Ovary (tissue), 7 donors: ENCODE measurements at regions not wholly inside any gene's neighbourhood (a gene's known extent, or its start where the extent isn't known, plus 50 kb on each side); places are given as distances from the start of the nearest gene placed in this dataset.
A peak's percentile ranks its signal among the peaks of the same experiment; 100 is the strongest.
"Not testable (repeated sequence)": the region's sequence is repeated elsewhere in the genome, so short reads cannot be mapped to it uniquely, and the experiment has no call there.

Experiments
- DNase-seq, 5 donors: peaks; one replicate each; pipeline ENCODE4 v3.0.0-alpha.2; 2019 to 2020
- H3K27ac ChIP-seq, 2 donors: fragments of 200-600 bp; one replicate each; pipeline versions ENCODE4 v1.5.1 to v1.8.0; 2019 to 2022
- H3K27me3 ChIP-seq: fragments of 200-600 bp; one replicate; pipeline ENCODE4 v1.8.0; 2022
- H3K36me3 ChIP-seq: fragments of 200-600 bp; sonication (generic); one replicate; pipeline ENCODE4 v1.5.1; 2019
- H3K4me1 ChIP-seq: one replicate; pipeline ENCODE4 v1.8.1; 2013; ENCODE audit warnings: mild to moderate bottlenecking, moderate library complexity; ENCODE audit not compliant: insufficient read depth
- H3K4me3 ChIP-seq: fragments of 200-600 bp; sonication (generic); one replicate; pipeline ENCODE4 v1.5.1; 2017
- H3K9me3 ChIP-seq, 2 donors: fragments of 200-600 bp in 1 of 2; sonication (generic) in 1 of 2; one replicate each; pipeline versions ENCODE4 v1.5.1 to v1.8.1; 2013 to 2019; ENCODE audit warnings: mild to moderate bottlenecking in 1 of 2, moderate library complexity in 1 of 2
- EP300 ChIP-seq: sonication (generic); formaldehyde crosslinking; IDR thresholded peaks from one replicate; pipeline ENCODE4 v1.6.1; 2017; ENCODE audit warnings: antibody characterized with exemption
- POLR2A ChIP-seq: fragments of 450-650 bp; IDR thresholded peaks from one replicate; pipeline ENCODE4 v1.6.1; 2017; ENCODE audit warnings: antibody characterized with exemption, mild to moderate bottlenecking, moderate library complexity
- WGBS, 3 donors: extraction: QIAGEN DNeasy Blood & Tissue Kit in 1 of 3; methylation state at CpG; one replicate each; pipeline versions ENCODE4 v1.1.5 to v1.1.7; 2013 to 2017; 5-methylcytosine and 5-hydroxymethylcytosine counted together
- intact Hi-C, 4 donors: fragments of 100-400 bp; cut with DNase I; formaldehyde crosslinking; loops; one replicate each; pipeline versions ENCODE4 v1.11.0 to v1.15.1; 2022 to 2023
- TF ChIP-seq, protein P1 (sequence below), 3 donors: fragments of 450-650 bp in 2 of 3; fragments of 200-600 bp in 1 of 3; IDR thresholded peaks; one replicate each; pipeline versions ENCODE4 v1.5.1 to v1.8.0; 2016 to 2022; ENCODE audit warnings: antibody characterized with exemption in 3 of 3, mild to moderate bottlenecking in 1 of 3
- donor health status: DM: no; HTN: no; CAD: no; lungs with moderate emphysema.
- donor health status: DM: no; HTN: no; CAD: no.
- donor health status: Bipolar disorder and iron deficiency.
- donor health status: DM: no; HTN: no; CAD: no.
- donor health status: DM: yes; HTN: yes; CAD: no.

DNA sequence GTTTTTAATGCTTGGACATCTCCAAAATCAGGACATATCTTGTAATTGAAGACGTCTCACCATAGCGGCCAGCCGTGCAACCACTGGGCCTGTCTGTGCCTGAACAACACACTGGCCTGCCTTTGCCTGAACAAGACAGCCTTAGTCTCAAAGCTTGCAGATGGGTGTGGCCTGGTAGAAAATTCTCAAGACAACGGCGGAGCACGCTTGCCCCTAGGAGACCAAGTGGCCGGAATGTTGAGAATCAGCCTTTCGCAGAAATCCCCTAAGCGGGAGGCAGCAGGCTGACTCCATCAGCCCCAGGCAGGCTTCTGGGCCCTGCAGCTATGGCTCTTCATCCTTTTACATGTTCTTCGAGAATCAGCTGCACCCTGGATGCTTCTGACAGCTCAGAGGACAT, 98.0 kb upstream of the C1orf174 start:
- TF ChIP-seq EP300 (no peak), POLR2A (no peak)
- TF ChIP-seq, protein P1, sequence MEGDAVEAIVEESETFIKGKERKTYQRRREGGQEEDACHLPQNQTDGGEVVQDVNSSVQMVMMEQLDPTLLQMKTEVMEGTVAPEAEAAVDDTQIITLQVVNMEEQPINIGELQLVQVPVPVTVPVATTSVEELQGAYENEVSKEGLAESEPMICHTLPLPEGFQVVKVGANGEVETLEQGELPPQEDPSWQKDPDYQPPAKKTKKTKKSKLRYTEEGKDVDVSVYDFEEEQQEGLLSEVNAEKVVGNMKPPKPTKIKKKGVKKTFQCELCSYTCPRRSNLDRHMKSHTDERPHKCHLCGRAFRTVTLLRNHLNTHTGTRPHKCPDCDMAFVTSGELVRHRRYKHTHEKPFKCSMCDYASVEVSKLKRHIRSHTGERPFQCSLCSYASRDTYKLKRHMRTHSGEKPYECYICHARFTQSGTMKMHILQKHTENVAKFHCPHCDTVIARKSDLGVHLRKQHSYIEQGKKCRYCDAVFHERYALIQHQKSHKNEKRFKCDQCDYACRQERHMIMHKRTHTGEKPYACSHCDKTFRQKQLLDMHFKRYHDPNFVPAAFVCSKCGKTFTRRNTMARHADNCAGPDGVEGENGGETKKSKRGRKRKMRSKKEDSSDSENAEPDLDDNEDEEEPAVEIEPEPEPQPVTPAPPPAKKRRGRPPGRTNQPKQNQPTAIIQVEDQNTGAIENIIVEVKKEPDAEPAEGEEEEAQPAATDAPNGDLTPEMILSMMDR (IDR thresholded peaks at IDR 0.05) = no peak
- intact Hi-C loops = no loop called here
- Histone ChIP-seq H3K4me3 (no peak overlapping the region), H3K36me3 (no peaks in the 10 kb centered on the region), H3K4me1 (no peaks in the 10 kb centered on the region), H3K27me3 (no peaks in the 10 kb centered on the region), H3K27ac (no peak overlapping the region), H3K9me3 (no peaks in the 10 kb centered on the region)
- 74 to 86% (median 80%) methylated on average over 10 of the region's 10 CpGs for WGBS, 3 donors
- DNase-seq = peak in 1 of 5 donors; percentile 10

DNA sequence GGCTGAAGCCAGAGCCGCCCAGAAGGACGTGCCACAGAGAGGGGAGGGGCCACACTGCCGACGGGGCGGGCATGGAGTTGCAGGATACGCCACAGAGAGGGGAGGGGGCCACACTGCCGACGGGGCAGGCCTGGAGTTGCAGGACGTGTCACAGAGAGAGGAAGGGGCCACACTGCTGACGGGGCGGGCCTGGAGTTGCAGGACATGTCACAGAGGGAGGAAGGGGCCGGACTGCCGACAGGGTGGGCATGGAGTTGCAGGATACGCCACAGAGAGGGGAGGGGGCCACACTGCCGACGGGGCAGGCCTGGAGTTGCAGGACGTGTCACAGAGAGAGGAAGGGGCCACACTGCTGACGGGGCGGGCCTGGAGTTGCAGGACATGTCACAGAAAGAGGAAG, 99.4 kb upstream of the C1orf174 start:
- H3K4me3 ChIP-seq, intact Hi-C loops, H3K4me1 ChIP-seq, H3K27ac ChIP-seq, H3K36me3 ChIP-seq, H3K27me3 ChIP-seq, H3K9me3 ChIP-seq: not testable (repeated sequence)
- 55 to 67% (median 56%) methylated on average over 19 of the region's 19 CpGs for WGBS, 3 donors
- peak in 1 of 5 donors; percentile 29 for DNase-seq

DNA sequence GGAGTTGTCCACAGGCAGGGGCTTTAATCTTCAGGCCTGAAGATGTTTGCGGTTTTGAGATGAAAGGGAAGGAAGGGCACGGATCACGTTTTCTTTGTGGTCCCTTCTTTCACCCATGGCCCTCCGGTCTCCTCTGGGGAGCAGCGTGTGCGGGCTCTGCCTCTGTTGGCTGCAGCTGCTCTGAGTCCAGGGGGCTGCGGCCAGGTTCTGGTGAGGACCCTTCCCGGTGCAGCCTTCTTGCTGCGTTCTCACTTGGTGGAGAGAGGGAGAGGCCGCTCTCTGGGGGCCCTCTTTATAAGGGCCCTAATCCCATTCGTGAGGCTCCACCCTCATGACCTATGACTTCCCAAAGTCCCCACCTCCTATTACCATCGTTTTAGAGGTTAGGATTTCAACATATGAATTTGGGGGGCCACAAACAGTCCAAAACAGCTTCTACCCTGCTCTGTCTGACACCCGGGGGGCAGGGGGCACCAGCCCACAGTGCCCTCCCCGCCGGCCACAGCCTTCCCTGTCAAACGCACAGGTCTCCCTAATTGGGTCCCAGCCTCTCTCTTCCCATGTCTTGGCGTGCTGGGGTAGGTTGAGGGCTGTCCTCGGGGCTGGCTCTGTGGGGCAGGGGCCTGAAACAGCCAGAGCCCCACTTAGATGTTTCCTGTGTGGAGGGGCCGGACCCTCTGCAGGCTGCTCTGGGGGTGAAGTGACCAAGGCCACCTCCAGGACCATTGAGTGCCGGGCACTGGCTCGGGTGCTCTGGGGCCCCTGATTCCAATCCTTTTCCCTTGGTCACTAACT, 100.1 kb upstream of the C1orf174 start:
- Histone ChIP-seq H3K4me3 (no peak overlapping the region), H3K9me3 (no peaks in the 10 kb centered on the region), H3K27ac (no peak overlapping the region), H3K4me1 (no peaks in the 10 kb centered on the region), H3K27me3 (no peaks in the 10 kb centered on the region), H3K36me3 (no peaks in the 10 kb centered on the region)
- TF ChIP-seq, protein P1 (IDR thresholded peaks at IDR 0.05) = no peak
- TF ChIP-seq EP300 (no peak), POLR2A (no peak)
- intact Hi-C loops = loop anchor here in 1 of 4 donors (10.0 kb wide), 1 partner anchor 1545 kb away; no protein-coding TSS in a partner anchor
- WGBS, 3 donors = 72 to 80% (median 73%) methylated on average over 21 of the region's 21 CpGs
- DNase-seq = peak in 1 of 5 donors; percentile 9

DNA sequence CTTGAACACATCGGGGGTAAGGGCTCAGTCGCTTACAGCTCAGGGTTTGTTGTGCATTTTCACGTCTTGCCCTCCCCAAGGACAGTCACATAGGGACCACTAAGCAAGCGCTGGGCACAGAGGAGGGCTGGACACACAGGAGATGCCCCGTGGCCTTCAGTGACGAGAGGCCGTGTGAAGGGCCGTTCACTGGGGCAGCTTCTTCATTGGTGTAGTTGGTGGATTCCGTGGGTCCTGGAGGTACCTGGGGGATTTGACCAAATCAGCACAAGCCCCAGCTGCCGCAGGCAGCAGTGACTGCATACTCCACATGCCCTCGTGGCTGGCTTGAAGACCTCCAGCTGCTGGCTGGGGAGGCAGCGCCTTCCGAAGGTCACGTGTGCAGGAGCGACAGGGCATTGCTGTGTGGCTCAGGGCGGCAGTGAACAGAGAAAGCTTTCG, 100.8 kb upstream of the C1orf174 start:
- no peaks in the 10 kb centered on the region for H3K9me3 ChIP-seq
- H3K27ac ChIP-seq = no peak overlapping the region
- no peaks in the 10 kb centered on the region for H3K36me3 ChIP-seq
- TF ChIP-seq EP300 (no peak), POLR2A (no peak)
- TF ChIP-seq, protein P1 (IDR thresholded peaks at IDR 0.05) = no peak
- DNase-seq = no peak
- no peak overlapping the region for H3K4me3 ChIP-seq
- H3K27me3 ChIP-seq = no peaks in the 10 kb centered on the region
- intact Hi-C loops = loop anchor here in 1 of 4 donors (10.0 kb wide), 1 partner anchor 1546 kb away; no protein-coding TSS in a partner anchor
- WGBS, 3 donors = 45 to 56% (median 48%) methylated on average over 17 of the region's 17 CpGs
- no peaks in the 10 kb centered on the region for H3K4me1 ChIP-seq

DNA sequence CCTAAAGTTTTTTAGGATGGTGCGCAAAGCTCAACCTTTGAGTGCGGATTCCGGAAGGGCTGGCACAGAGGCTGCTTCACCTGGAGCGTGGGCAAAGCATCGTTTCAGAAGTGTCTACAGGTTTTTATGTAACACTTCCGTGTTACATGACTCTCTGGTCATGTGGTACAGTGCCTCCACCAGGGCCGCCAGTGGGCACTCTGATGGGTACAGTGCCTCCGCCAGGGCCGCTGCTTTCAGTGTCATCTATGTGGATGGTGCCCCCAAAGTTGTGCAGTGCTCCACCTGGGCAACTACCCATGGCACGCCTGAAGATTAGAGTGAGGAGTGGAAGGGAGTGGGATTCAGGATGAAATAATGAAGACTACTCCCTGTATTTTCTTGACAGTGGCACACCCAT, 101.4 kb upstream of the C1orf174 start:
- no peak for DNase-seq
- 81 to 90% (median 84%) methylated on average over 10 of the region's 10 CpGs for WGBS, 3 donors
- H3K4me1 ChIP-seq = no peaks in the 10 kb centered on the region
- no peak overlapping the region for H3K4me3 ChIP-seq
- TF ChIP-seq, protein P1 (IDR thresholded peaks at IDR 0.05) = no peak
- no peak for TF ChIP-seq EP300
- no peak for TF ChIP-seq POLR2A
- H3K9me3 ChIP-seq = no peaks in the 10 kb centered on the region
- H3K27ac ChIP-seq = no peak overlapping the region
- intact Hi-C loops = loop anchor here in 1 of 4 donors (10.0 kb wide), 1 partner anchor 1547 kb away; no protein-coding TSS in a partner anchor
- H3K27me3 ChIP-seq = no peaks in the 10 kb centered on the region
- no peaks in the 10 kb centered on the region for H3K36me3 ChIP-seq
